Breast epithelium (tissue), 3 donors: ENCODE measurements at regions not wholly inside any gene's neighbourhood (a gene's known extent, or its start where the extent isn't known, plus 50 kb on each side); places are given as distances from the start of the nearest gene placed in this dataset.

Source experiments
- CTCF ChIP-seq, 3 donors: fragments of 450-650 bp; IDR thresholded peaks; one replicate each; pipeline ENCODE4 v1.5.1; 2016 to 2017; ENCODE audit warnings: antibody characterized with exemption in 3 of 3, mild to moderate bottlenecking in 3 of 3, moderate library complexity in 3 of 3
- POLR2A ChIP-seq: fragments of 450-650 bp; IDR thresholded peaks from one replicate; pipeline ENCODE4 v1.6.1; 2016; ENCODE audit warnings: antibody characterized with exemption, mild to moderate bottlenecking, moderate library complexity

GRCh38 chr2:126752876-126753275 lies 96.9 kb downstream of the GYPC start:
- TF ChIP-seq POLR2A = no peak
- no peak for TF ChIP-seq CTCF (IDR thresholded peaks at IDR 0.05)
